WTC11 (cell line): ENCODE measurements at regions not wholly inside any gene's neighbourhood (a gene's known extent, or its start where the extent isn't known, plus 50 kb on each side); places are given as distances from the start of the nearest gene placed in this dataset.
"Not testable (repeated sequence)": the region's sequence is repeated elsewhere in the genome, so short reads cannot be mapped to it uniquely, and the experiment has no call there.

Experiments
- ATAC-seq: fragments of 200-7000 bp; cut with Tn5 transposase; 2 replicates; pipeline ENCODE4 v1.10.0; 2021; ENCODE audit warnings: mild to moderate bottlenecking, moderate library complexity
- CTCF ChIA-PET: fragments of 300-600 bp; sonication (Branson Sonifier 250); formaldehyde crosslinking; loops from one replicate; lab custom pipeline; 2021; ENCODE audit warnings: antibody characterized with exemption; lab: Charles Lee
- POLR2A ChIA-PET: fragments of 350-600 bp; sonication (Branson Sonifier 250); formaldehyde crosslinking; loops from one replicate; lab custom pipeline; 2021; ENCODE audit warnings: antibody characterized with exemption; lab: Charles Lee
- DNase-seq: peaks from one replicate; pipeline ENCODE4 v3.0.0; 2021; ENCODE audit warnings: low spot score
- H3K27ac Mint-ChIP-seq: 2 replicates; pipeline ENCODE4 v1.8.0; 2021; ENCODE audit warnings: mixed read lengths
- H3K27me3 Mint-ChIP-seq: 2 replicates; pipeline ENCODE4 v1.8.0; 2021; ENCODE audit warnings: low read depth, mild to moderate bottlenecking, moderate library complexity, mixed read lengths
- H3K36me3 Mint-ChIP-seq: 2 replicates; pipeline ENCODE4 v1.8.0; 2021; ENCODE audit warnings: mixed read lengths
- H3K4me1 Mint-ChIP-seq: 2 replicates; pipeline ENCODE4 v1.8.0; 2022; ENCODE audit warnings: mixed read lengths
- H3K4me3 Mint-ChIP-seq: 2 replicates; pipeline ENCODE4 v1.8.0; 2021; ENCODE audit warnings: mild to moderate bottlenecking, moderate library complexity, mixed read lengths
- H3K9me3 Mint-ChIP-seq: 2 replicates; pipeline ENCODE4 v1.8.0; 2021; ENCODE audit warnings: mixed read lengths
- AR ChIP-seq: fragments of 250-450 bp; sonication (Bioruptor Pico); IDR thresholded peaks from 2 replicates; pipeline ENCODE4 v1.9.0; 2021; ENCODE audit warnings: mild to moderate bottlenecking
- IRF2 ChIP-seq: sonication (generic); formaldehyde crosslinking; IDR thresholded peaks from 2 replicates; pipeline ENCODE4 v1.8.0; 2022; ENCODE audit warnings: low read depth, missing genetic modification reagents, borderline replicate concordance
- JUN ChIP-seq: sonication (generic); formaldehyde crosslinking; IDR thresholded peaks from 2 replicates; pipeline ENCODE4 v1.8.0; 2023; ENCODE audit warnings: mild to moderate bottlenecking, missing genetic modification reagents
- KAT7 ChIP-seq: sonication (generic); formaldehyde crosslinking; IDR thresholded peaks from 2 replicates; pipeline ENCODE4 v1.8.1; 2023; ENCODE audit warnings: missing genetic modification reagents, mild to moderate bottlenecking, borderline replicate concordance
- MYBL2 ChIP-seq: sonication (generic); formaldehyde crosslinking; IDR thresholded peaks from 2 replicates; pipeline ENCODE4 v1.8.1; 2023; ENCODE audit warnings: mild to moderate bottlenecking, moderate library complexity, missing genetic modification reagents
- PRDM15 ChIP-seq: sonication (generic); formaldehyde crosslinking; IDR thresholded peaks from 2 replicates; pipeline ENCODE4 v1.8.0; 2022; ENCODE audit warnings: missing genetic modification reagents
- SMAD3 ChIP-seq: sonication (generic); formaldehyde crosslinking; IDR thresholded peaks from 2 replicates; pipeline ENCODE4 v1.8.0; 2022; ENCODE audit warnings: missing genetic modification reagents, mild to moderate bottlenecking, borderline replicate concordance
- SP1 ChIP-seq: sonication (generic); formaldehyde crosslinking; conservative IDR thresholded peaks from 2 replicates; pipeline ENCODE4 v1.8.1; 2022; ENCODE audit warnings: missing genetic modification reagents
- STAT6 ChIP-seq: sonication (generic); formaldehyde crosslinking; conservative IDR thresholded peaks from 2 replicates; pipeline ENCODE4 v1.8.1; 2023; ENCODE audit warnings: mild to moderate bottlenecking, low read depth, missing genetic modification reagents, moderate library complexity
- TCF7 ChIP-seq: sonication (generic); formaldehyde crosslinking; IDR thresholded peaks from 2 replicates; pipeline ENCODE4 v1.8.0; 2022; ENCODE audit warnings: mild to moderate bottlenecking, low read depth, missing genetic modification reagents, moderate library complexity
- TEAD4 ChIP-seq: sonication (generic); formaldehyde crosslinking; IDR thresholded peaks from 2 replicates; pipeline ENCODE4 v1.8.0; 2022; ENCODE audit warnings: mild to moderate bottlenecking, missing genetic modification reagents
- USF2 ChIP-seq: sonication (generic); formaldehyde crosslinking; IDR thresholded peaks from 2 replicates; pipeline ENCODE4 v1.8.1; 2023; ENCODE audit warnings: mild to moderate bottlenecking, missing genetic modification reagents, moderate library complexity
- ZNF416 ChIP-seq: fragments of 250-450 bp; sonication (Bioruptor Pico); IDR thresholded peaks from 2 replicates; pipeline ENCODE4 v1.9.0; 2021; ENCODE audit warnings: mild to moderate bottlenecking, inconsistent platforms
- TF ChIP-seq, protein P1 (sequence below): sonication (generic); formaldehyde crosslinking; IDR thresholded peaks from 2 replicates; pipeline ENCODE4 v1.8.1; 2022; ENCODE audit warnings: low read depth, mild to moderate bottlenecking, moderate library complexity, missing genetic modification reagents, borderline replicate concordance
- TF ChIP-seq, protein P2 (sequence below): sonication (generic); formaldehyde crosslinking; IDR thresholded peaks from 2 replicates; pipeline ENCODE4 v1.8.1; 2022; ENCODE audit warnings: mild to moderate bottlenecking, missing genetic modification reagents, moderate library complexity, borderline replicate concordance

DNA sequence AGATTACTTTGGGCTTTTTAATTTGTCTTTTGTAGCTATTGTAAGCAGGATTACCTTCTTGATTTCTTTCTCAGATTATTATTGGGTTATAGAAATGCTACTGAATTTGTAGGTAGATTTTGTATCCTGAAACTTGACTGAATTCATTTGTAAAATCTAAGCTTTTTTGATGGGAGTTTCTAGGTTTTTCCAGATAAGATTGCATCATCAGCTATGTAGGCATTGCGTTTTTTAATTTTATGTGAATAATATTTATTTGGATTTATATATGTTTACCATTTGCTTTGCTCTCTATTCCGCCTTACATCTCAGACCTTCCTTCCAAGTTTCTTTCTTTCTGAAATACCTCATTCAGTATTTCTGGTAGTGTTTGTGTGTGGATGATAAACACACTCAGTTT, 351.7 kb upstream of the ANKRD30A start (continued):
- no peak for TF ChIP-seq KAT7 (CRISPR knock-in tag)
- no peak for TF ChIP-seq PRDM15 (CRISPR knock-in tag)
- TF ChIP-seq SMAD3 (CRISPR knock-in tag) = no peak
- TF ChIP-seq USF2 = no peak
- TF ChIP-seq, all 79 proteins: peak for 0

GRCh38 chr10:36771725-36772124, 353.7 kb upstream of the ANKRD30A start:
- Mint-ChIP-seq H3K27me3 (no peaks in the 10 kb centered on the region), H3K4me3 (no peak overlapping the region), H3K36me3 (no peaks in the 10 kb centered on the region), H3K9me3 (peaks cover 3% of the 10 kb centered on the region; the same call in 1 of the 2 replicates), H3K4me1 (no peaks in the 10 kb centered on the region), H3K27ac (no peak overlapping the region)
- CTCF ChIA-PET = no interaction called here
- ATAC-seq (no peak), DNase-seq (no peak)
- POLR2A ChIA-PET = no interaction called here
- TF ChIP-seq AR (CRISPR knock-in tag) (no peak), STAT6 (CRISPR knock-in tag) (no peak), ZNF416 (CRISPR knock-in tag) (no peak), MYBL2 (CRISPR knock-in tag) (no peak), SP1 (CRISPR knock-in tag) (no peak), TCF7 (CRISPR knock-in tag) (no peak)

DNA sequence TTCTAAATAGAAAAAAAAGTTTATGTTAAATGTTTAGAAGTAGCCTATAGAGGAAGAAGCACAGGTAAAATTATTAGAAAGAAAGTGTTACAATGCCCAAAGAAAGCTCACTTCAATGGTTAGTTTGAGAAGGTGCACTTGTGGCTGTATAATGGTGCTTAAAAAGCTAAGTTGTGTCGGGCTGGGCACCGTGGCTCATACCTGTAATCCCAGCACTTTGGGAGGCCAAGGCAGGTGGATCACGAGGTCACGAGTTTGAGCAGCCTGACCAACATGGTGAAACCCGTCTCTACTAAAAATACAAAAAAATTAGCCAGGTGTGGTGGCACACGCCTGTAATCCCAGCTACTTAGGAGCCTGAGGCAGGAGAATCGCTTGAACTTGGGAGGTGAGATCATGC, 355.7 kb upstream of the ANKRD30A start:
- ATAC-seq, H3K36me3 Mint-ChIP-seq, H3K4me3 Mint-ChIP-seq, CTCF ChIA-PET, H3K9me3 Mint-ChIP-seq, H3K27ac Mint-ChIP-seq, DNase-seq, H3K4me1 Mint-ChIP-seq, H3K27me3 Mint-ChIP-seq: not testable (repeated sequence)
- POLR2A ChIA-PET = interaction anchor here (0.6 kb wide), 1 partner anchor 61 kb away, joined by 3 read pairs; no protein-coding TSS in a partner anchor

DNA sequence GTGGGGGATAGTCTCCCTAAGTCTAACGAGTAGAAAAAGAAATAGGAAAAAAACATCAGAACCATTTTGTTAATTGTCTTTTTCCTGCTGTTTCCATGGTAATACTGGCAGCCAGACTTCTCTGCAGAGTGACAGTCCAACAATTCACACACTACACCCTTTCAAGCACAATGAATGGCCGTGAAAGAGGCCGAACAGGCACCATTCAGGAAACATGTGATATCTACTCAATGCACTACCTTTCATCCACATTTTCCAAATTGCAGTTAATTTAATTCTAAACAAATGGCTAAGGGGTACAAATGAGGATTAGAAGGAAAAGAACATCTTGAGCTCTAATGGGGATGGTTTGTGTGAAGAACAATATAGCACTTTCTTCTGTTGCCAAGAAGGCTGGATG, 358.5 kb upstream of the ANKRD30A start:
- no peaks in the 10 kb centered on the region for H3K4me1 Mint-ChIP-seq
- no peak overlapping the region for H3K27ac Mint-ChIP-seq
- H3K4me3 Mint-ChIP-seq = no peak overlapping the region
- no peak for DNase-seq
- ChIA-PET POLR2A (no interaction called here), CTCF (no interaction called here)
- no peaks in the 10 kb centered on the region for H3K36me3 Mint-ChIP-seq
- H3K27me3 Mint-ChIP-seq = no peaks in the 10 kb centered on the region
- H3K9me3 Mint-ChIP-seq = no peaks in the 10 kb centered on the region
- ATAC-seq = no peak
- TF ChIP-seq IRF2 (CRISPR knock-in tag) (no peak), TEAD4 (no peak), JUN (CRISPR knock-in tag) (no peak)
- TF ChIP-seq, protein P1, sequence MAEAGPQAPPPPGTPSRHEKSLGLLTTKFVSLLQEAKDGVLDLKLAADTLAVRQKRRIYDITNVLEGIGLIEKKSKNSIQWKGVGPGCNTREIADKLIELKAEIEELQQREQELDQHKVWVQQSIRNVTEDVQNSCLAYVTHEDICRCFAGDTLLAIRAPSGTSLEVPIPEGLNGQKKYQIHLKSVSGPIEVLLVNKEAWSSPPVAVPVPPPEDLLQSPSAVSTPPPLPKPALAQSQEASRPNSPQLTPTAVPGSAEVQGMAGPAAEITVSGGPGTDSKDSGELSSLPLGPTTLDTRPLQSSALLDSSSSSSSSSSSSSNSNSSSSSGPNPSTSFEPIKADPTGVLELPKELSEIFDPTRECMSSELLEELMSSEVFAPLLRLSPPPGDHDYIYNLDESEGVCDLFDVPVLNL (CRISPR knock-in tag) = no peak
- TF ChIP-seq, protein P2, sequence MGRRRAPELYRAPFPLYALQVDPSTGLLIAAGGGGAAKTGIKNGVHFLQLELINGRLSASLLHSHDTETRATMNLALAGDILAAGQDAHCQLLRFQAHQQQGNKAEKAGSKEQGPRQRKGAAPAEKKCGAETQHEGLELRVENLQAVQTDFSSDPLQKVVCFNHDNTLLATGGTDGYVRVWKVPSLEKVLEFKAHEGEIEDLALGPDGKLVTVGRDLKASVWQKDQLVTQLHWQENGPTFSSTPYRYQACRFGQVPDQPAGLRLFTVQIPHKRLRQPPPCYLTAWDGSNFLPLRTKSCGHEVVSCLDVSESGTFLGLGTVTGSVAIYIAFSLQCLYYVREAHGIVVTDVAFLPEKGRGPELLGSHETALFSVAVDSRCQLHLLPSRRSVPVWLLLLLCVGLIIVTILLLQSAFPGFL (CRISPR knock-in tag) = no peak
